ENCODE measurements at regions not wholly inside any gene's neighbourhood (a gene's known extent, or its start where the extent isn't known, plus 50 kb on each side); places are given as distances from the start of the nearest gene placed in this dataset.

DNA sequence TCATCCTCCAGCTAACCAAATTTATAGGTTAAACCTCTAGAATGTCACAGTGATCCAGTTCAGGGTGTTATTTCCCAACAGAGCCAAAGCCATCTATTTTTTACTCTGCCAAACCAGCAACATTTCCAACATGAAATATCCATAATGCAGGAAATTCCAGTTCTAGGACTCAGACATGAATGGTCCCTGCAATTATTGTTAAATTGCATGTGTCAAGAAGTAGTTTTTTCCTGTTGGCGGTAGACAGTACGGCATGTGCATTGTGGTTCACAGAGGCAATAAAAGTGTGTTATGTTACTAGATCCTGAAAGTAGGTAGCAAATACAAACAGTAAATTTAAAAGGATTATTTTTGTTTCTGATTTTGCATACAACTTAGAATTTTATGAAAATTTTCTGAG, 215.7 kb upstream of the THBS1 start:
- TF ChIP-seq GATA3 (IDR thresholded peaks at IDR 0.05; ENCODE audit: low read depth, low read length) (no peak), GATA2 (IDR thresholded peaks at IDR 0.05; ENCODE audit: low read depth, low read length) (no peak)

Data from SH-SY5Y (cell line).